ENCODE measurements at regions not wholly inside any gene's neighbourhood (a gene's known extent, or its start where the extent isn't known, plus 50 kb on each side); places are given as distances from the start of the nearest gene placed in this dataset.
"Not testable (repeated sequence)": the region's sequence is repeated elsewhere in the genome, so short reads cannot be mapped to it uniquely, and the experiment has no call there.

DNA sequence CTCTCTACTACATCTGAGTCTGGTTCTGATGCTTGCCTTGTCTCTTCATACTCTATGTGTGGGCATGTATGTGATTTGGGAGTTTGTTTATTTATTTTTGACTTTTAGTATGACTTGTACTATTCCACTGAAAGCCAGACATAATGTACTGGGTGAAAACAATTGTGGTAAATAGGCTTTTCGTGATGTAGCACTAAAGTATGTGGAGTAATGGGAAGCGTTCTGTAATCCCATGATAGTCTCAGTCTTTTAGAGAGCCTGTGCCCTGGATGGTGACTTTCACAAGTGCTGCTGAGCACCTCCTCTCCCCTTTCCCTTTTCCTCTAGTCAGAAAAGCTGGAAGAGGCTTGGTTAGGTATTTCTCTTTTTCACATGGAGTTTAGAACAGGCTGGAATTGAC, 85.8 kb upstream of the S1PR3 start:
- TF ChIP-seq, protein P1, sequence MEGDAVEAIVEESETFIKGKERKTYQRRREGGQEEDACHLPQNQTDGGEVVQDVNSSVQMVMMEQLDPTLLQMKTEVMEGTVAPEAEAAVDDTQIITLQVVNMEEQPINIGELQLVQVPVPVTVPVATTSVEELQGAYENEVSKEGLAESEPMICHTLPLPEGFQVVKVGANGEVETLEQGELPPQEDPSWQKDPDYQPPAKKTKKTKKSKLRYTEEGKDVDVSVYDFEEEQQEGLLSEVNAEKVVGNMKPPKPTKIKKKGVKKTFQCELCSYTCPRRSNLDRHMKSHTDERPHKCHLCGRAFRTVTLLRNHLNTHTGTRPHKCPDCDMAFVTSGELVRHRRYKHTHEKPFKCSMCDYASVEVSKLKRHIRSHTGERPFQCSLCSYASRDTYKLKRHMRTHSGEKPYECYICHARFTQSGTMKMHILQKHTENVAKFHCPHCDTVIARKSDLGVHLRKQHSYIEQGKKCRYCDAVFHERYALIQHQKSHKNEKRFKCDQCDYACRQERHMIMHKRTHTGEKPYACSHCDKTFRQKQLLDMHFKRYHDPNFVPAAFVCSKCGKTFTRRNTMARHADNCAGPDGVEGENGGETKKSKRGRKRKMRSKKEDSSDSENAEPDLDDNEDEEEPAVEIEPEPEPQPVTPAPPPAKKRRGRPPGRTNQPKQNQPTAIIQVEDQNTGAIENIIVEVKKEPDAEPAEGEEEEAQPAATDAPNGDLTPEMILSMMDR (IDR thresholded peaks at IDR 0.05; ENCODE audit: low read depth, low read length, missing control alignments) = no peak
- no peak overlapping the region for H3K4me3 ChIP-seq (ENCODE audit: low read depth, low read length)
- in situ Hi-C loops (cut with HindIII; ENCODE audit: low sequenced_read_pairs) = no loop called here
- DNase-seq (ENCODE audit: low read depth) = no peak

DNA sequence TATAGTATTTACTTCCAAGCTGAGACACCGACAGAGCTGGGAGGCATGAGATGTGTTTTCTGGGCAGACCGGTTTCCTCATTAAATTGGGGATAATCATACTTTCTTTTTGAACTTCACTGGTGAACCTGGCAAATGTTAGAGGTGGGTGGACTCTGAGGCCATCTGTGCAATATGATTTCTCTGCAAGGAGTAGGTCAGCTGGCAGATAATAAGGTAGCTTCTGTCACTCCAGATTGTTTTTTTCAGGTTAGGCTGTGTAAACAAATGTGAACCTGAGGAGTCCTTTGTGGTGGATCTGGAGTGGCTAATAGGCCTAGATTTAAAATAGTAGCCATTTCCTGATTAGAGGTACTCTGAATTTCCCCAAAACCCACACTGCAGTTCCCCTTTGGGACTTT, 75.4 kb upstream of the S1PR3 start:
- no peak overlapping the region for H3K4me3 ChIP-seq (ENCODE audit: low read depth, low read length)
- DNase-seq (ENCODE audit: low read depth) = no peak
- in situ Hi-C loops (cut with HindIII; ENCODE audit: low sequenced_read_pairs) = no loop called here
- TF ChIP-seq, protein P1 (IDR thresholded peaks at IDR 0.05; ENCODE audit: low read depth, low read length, missing control alignments) = no peak

DNA sequence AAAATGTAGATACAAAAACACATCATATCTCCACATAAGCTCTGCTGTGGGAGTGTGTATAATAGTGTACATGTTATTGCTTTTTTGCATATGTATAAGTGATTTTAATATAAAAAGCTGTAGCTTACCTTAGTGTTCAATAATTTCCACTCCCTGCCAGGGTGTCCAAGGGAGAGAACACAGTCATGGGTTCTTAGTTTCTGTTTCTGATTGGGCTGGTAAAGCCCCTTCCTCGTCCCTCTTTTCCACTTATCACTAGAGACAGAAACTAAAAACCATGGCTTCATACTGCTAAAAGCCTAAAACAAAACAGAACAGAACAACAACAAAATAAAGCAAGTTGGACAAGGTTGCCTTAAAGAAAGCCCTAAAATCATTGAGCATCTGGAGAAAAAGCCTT, 74.4 kb upstream of the S1PR3 start:
- no peak for DNase-seq (ENCODE audit: low read depth)
- in situ Hi-C loops (cut with HindIII; ENCODE audit: low sequenced_read_pairs) = no loop called here
- TF ChIP-seq, protein P1 (IDR thresholded peaks at IDR 0.05; ENCODE audit: low read depth, low read length, missing control alignments) = no peak
- no peak overlapping the region for H3K4me3 ChIP-seq (ENCODE audit: low read depth, low read length)

DNA sequence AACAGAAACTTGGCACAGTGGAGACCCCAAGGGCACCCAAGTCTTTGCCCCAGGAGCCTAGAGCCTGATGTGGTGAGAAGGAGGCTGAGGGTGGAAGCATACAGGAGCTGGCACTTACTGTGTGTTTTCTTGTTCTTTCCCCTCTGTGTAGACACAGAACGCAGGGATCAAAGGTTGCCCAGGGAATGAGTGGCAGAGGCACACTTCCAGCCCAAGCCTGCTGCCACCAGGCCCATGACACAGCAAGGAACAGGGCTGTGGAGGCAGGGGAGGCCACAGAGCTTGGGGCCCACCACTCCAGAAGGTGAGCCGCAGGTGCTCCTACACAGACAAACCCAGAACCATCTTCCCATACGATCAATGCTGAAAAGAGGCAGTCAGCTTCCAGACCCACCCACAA, 73.9 kb upstream of the S1PR3 start:
- TF ChIP-seq, protein P1 (IDR thresholded peaks at IDR 0.05; ENCODE audit: low read depth, low read length, missing control alignments) = no peak
- no peak for DNase-seq (ENCODE audit: low read depth)
- H3K4me3 ChIP-seq (ENCODE audit: low read depth, low read length) = no peak overlapping the region
- in situ Hi-C loops (cut with HindIII; ENCODE audit: low sequenced_read_pairs) = no loop called here

DNA sequence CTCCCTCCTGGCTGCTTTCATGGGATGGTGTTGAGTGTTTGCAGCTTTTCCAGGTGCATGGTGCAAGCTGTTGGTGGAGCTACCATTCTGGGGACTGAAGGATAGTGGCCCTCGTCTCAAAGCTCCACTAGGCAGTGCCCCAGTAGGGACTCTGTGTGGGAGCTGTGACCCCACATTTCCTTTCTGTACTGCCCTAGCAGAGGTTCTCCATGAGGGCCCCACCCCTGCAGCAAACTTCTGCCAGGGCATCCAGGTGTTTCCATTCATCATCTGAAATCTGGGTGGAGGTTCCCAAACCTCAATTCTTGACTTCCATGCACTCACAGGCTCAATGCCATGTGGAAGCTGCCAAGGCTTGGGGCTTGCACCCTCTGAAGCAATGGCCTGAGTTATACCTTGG, 72.7 kb upstream of the S1PR3 start:
- H3K4me3 ChIP-seq (ENCODE audit: low read depth, low read length); in situ Hi-C loops (cut with HindIII; ENCODE audit: low sequenced_read_pairs); DNase-seq (ENCODE audit: low read depth): not testable (repeated sequence)

DNA sequence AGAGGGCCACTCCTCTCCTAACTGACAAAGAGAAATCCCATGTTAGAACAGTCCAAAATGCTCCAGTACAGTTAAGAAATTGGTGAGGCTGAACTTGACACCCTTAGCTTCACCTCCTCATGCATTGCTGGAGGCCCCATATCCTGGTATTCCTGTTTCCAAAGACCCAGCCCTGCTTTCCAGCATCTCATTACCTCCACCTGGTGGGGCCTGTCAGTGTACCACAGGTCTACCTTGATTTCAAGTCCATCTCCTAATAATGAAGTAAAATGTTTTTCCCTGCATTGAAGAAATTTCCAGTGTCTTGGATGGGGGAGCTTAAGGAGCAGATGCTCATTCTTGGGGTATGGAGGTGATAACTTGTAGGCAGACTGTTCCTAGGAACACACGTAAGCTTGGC, 70.6 kb upstream of the S1PR3 start:
- in situ Hi-C loops (cut with HindIII; ENCODE audit: low sequenced_read_pairs) = no loop called here
- DNase-seq (ENCODE audit: low read depth) = no peak
- H3K4me3 ChIP-seq (ENCODE audit: low read depth, low read length) = no peak overlapping the region
- TF ChIP-seq, protein P1 (IDR thresholded peaks at IDR 0.05; ENCODE audit: low read depth, low read length, missing control alignments) = no peak

DNA sequence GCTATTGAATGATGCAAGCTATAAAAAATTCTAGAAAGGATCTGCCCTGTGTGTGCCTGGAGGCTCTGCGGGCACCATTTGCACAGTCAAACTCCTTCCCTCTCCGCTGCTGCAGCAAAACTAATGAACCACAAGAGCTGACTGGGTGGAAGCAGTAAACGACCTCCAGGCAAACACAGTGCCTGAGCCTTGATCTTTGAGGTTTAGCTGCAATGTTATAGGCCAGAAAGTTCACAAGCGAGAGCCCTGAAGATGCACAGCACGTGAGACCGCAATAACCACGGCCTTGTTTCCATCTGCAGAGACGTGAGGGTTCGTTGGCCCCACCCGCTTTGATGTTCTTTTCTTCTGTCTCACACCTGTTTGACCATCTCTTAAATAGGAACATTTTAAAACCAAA, 69.2 kb upstream of the S1PR3 start:
- TF ChIP-seq, protein P1 (IDR thresholded peaks at IDR 0.05; ENCODE audit: low read depth, low read length, missing control alignments) = no peak
- DNase-seq (ENCODE audit: low read depth) = no peak
- H3K4me3 ChIP-seq (ENCODE audit: low read depth, low read length) = no peak overlapping the region
- in situ Hi-C loops (cut with HindIII; ENCODE audit: low sequenced_read_pairs) = no loop called here
